Forelimb muscle (tissue), 1 donor: ENCODE measurements at regions not wholly inside any gene's neighbourhood (a gene's known extent, or its start where the extent isn't known, plus 50 kb on each side); places are given as distances from the start of the nearest gene placed in this dataset.

Experiments
- DNase-seq: peaks from one replicate; pipeline ENCODE4 v3.0.0-alpha.2; 2013; ENCODE audit warnings: low read depth

DNA sequence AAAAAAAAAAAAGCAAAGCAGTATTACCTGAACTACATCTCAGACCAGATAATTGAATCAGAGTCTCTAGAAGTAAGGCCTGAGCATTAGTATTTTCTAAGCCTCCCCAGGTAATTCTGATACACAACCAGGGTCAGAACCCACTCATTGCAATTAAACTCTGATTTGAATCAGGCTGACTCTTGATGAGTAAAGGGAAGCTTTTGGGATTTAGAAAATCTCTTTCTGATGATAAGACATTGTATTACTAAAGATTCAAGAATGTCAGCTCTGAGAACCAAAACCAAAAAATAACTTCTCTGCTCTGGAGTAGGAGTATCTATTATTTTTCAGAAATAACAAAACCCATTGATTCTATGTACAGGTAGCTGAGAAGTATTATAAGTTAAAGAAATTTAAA lies 100.1 kb upstream of the COL21A1 start:
- no peak for DNase-seq

DNA sequence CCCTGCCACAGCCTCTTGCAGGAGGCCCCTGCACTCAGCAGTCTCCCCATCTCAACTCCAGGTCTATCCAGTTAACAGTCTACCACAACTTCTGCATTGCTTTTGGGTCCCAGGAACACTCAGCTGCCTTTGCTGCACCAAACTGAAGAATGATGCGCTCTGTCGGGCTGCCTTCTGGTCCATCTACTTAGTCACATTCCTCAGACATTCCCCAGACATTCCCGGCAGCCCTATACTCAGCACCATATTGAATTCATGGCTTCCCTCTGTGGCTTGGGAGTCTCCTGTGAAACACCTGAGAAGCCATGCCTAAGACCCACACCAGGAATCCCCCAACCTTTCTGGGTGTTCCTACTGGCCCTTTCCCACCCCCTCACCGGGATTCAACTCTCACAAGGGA lies 99.6 kb upstream of the COL21A1 start:
- no peak for DNase-seq

DNA sequence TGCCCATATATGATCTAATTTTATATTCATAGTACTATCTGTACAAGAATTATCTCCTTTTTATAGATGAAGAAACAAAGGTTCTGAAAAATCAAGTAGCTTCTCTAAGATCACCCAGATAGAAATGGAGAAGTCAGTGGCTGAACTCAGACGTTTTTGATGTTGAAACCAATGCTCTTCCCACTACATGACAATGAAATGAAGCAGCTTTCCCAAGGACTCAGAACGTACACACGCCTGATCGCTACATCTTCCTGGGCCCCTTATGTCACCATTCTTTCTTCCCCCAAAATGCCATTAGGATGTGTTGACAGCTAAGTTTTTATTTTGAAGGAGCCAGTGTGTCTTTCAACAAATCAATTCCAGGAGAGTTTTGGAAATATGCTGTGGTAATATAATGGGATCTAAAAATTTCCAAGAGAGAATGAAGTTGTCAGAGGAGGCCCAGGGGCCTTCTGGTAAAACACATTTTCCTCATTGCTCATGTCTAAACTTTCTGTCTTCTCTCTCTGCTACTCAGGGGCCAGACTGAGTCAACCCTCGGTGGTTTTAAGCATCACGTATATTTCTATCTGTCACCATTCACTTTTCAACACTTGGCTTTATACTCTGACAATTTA lies 98.1 kb upstream of the COL21A1 start:
- no peak for DNase-seq

- DNase-seq: no peak
Measured at GRCh38 chr6:56343295-56343694, 95.9 kb upstream of the COL21A1 start.

- DNase-seq: no peak
Measured at GRCh38 chr6:56339524-56339923, 92.1 kb upstream of the COL21A1 start.

DNA sequence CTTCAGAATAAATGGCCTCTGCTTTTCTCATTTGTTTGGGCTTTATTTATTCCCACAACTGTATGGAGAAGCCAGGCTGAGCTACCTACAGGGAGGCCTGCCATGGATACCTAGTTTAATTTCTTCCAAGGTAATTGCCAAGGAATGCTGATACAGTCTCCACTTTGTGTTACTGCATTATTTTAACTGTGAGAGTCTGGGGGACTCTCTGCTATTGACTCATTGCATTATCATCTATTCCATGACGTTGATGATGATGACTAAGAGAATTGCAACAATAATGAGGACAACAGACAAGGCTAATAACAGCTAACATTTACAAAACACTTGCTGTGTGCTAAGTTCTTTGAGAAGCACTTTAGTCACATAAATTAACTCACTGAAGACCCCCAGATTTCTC lies 88.3 kb upstream of the COL21A1 start:
- DNase-seq: no peak

- no peak for DNase-seq
Measured at GRCh38 chr6:56334937-56335336, 87.6 kb upstream of the COL21A1 start.

- DNase-seq: no peak
Measured at GRCh38 chr6:56329271-56330050, 82.1 kb upstream of the COL21A1 start.

DNA sequence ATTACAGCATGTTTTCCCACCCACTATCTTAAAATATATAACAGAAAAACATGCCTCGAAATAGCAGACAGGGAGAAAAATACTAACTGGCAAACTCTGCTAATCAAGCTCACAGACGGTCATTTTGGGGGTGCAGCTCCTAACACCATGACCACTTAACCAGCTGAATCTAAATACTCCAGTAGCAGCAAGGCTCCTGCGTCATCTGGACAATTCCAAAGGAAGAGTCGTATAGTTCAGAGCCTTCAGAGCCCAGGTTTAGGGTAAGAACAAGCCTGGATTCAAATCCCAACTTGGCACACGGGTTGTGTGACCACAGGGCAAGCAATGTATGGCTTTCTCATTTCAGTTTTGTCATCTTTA lies 81.3 kb upstream of the COL21A1 start:
- DNase-seq: no peak

GRCh38 chr6:56327946-56328727 lies 80.8 kb upstream of the COL21A1 start:
- no peak for DNase-seq

DNA sequence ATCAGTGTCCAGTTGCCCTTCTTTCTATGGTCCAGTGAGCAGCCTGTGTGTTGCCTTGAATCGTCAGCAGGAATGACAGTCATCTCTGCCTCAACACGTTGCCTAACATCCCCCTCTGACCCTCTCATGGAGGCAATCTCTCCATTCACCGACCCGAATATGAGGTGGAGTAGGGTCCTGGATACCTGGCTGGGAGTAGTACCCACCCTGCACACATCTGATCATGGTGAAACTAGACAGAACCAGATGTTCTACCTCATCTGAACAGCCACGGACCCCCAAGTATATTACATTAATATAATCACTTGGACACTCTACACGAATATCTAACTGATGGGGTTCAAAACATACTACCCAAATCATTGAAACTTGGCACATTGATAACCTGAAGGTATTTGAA lies 77.0 kb upstream of the COL21A1 start:
- DNase-seq: no peak

- no peak for DNase-seq
Measured at GRCh38 chr6:56318851-56319250, 71.5 kb upstream of the COL21A1 start.

- DNase-seq: no peak
Measured at GRCh38 chr6:56314683-56315523, 67.5 kb upstream of the COL21A1 start.

GRCh38 chr6:56311533-56312448 lies 64.4 kb upstream of the COL21A1 start:
- no peak for DNase-seq

DNA sequence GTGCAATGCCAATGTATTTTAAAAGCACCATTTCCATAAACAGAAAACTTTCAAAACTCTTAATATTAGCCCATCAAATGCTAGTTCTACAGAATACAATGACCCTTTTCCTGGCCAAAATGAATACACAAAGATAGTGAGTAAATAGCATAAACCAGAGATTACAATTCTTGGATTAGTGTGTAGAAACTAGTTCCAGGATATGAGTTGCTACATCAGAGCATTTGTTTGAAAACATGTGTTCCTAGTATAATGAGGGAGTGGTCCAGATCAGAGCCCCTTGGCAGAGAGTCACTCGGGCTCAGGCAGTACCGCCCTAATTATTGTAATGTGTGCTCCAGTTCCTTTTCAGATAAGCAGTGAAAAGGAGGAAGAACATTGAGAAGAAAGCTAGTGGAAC lies 63.7 kb upstream of the COL21A1 start:
- no peak for DNase-seq

GRCh38 chr6:56310241-56310640 lies 62.9 kb upstream of the COL21A1 start:
- DNase-seq: no peak

DNA sequence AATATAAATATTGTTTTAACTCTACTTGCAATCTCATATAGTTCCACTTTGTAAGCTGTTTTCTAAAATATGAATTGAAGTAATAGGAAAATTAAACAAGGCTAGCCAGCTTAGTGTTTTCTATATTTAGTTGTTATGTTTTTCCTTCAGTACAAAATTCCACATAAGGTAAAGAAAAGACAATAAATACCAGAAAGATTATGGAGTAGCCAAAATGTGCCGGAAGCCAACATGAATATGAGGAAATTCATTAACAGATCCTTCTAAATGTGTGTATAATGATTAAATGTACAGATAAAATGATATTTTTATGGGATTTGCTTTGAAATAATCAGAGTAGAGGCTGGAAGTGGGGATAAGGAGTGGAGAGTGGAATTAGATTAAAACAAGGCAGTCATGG lies 52.5 kb upstream of the COL21A1 start:
- DNase-seq: no peak

GRCh38 chr6:56297022-56297989 lies 49.9 kb upstream of the COL21A1 start:
- DNase-seq: no peak
